ENCODE measurements at regions not wholly inside any gene's neighbourhood (a gene's known extent, or its start where the extent isn't known, plus 50 kb on each side); places are given as distances from the start of the nearest gene placed in this dataset.

DNA sequence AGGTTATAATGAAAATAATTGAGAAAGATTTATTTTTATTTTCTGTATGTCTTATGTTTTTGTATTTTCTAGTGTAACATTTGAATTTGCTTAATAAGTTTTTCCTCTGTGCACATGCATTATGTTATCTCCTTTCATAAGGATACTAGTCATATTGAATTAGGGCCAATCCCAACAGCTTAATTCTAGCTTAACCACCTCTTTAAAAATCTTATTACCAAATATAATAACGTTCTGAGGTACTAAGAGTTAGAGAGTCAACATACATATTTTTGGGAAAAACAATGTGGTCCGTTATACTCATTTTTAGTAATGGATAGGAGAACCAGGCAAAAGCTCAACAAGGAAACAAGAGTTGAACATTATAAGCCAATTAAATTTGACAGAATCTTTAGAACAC is 845.6 kb upstream of the SEL1L start:
- no peaks in the 10 kb centered on the region for H3K36me3 ChIP-seq (ENCODE audit: control insufficient read depth in 2 of 3, insufficient read depth in 3 of 3, low read length in 3 of 3)
- no peak overlapping the region for H3K4me3 Mint-ChIP-seq
- POLR2A ChIA-PET = no interaction called here
- intact Hi-C loops (cut with micrococcal nuclease) = no loop called here
- no peak for ATAC-seq
- no peak overlapping the region for H3K27ac Mint-ChIP-seq
- no peaks in the 10 kb centered on the region for H3K36me3 Mint-ChIP-seq
- H3K4me1 ChIP-seq (ENCODE audit: control insufficient read depth in 2 of 2, insufficient read depth in 2 of 2, low read length in 2 of 2) = no peaks in the 10 kb centered on the region
- no peaks in the 10 kb centered on the region for H3K4me1 Mint-ChIP-seq
- H3K9me3 ChIP-seq (ENCODE audit: control insufficient read depth in 2 of 3, low read length in 3 of 3) = no peaks in the 10 kb centered on the region
- peaks cover 0 to 23% (median 13%) of the 10 kb centered on the region in 11 donors for H3K9me3 Mint-ChIP-seq
- no peaks in the 10 kb centered on the region for H3K27me3 ChIP-seq (ENCODE audit: control insufficient read depth in 2 of 2, insufficient read depth in 2 of 2, low read length in 2 of 2)
- H3K27me3 Mint-ChIP-seq = no peaks in the 10 kb centered on the region
- DNase-seq = no peak
- no peak overlapping the region for H3K4me3 ChIP-seq (ENCODE audit: low read length)
- CTCF ChIA-PET = no interaction called here
- no peak overlapping the region for H3K27ac ChIP-seq (ENCODE audit: low read depth, low read length)

DNA sequence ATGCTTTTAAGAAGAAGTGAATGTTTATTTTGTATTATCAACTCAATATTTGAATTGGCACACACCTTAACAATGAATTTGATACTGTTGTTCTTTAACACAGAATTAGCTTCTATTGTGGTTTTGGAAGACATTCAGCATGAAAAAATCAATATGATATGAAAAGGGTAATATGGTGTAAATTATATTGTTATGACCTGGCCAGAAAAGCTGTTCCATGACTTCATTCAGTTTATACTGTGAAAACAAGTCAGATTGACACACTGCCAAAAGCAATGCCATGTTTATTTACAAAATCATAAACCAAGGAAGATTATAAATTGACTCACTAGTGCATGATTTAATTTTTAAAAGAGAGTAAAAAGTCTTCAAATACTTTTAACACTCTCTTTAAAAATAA is 851.4 kb upstream of the SEL1L start:
- CTCF ChIA-PET = no interaction called here
- ATAC-seq = no peak
- no peak overlapping the region for H3K4me3 Mint-ChIP-seq
- no peaks in the 10 kb centered on the region for H3K4me1 Mint-ChIP-seq
- intact Hi-C loops (cut with micrococcal nuclease) = no loop called here
- peaks cover 0 to 22% (median 9%) of the 10 kb centered on the region in 11 donors for H3K9me3 Mint-ChIP-seq
- Histone ChIP-seq H3K9me3 (ENCODE audit: control insufficient read depth in 2 of 3, low read length in 3 of 3) (no peaks in the 10 kb centered on the region), H3K27me3 (ENCODE audit: control insufficient read depth in 2 of 2, insufficient read depth in 2 of 2, low read length in 2 of 2) (no peaks in the 10 kb centered on the region), H3K4me3 (ENCODE audit: low read length) (no peak overlapping the region), H3K27ac (ENCODE audit: low read depth, low read length) (no peak overlapping the region), H3K4me1 (ENCODE audit: control insufficient read depth in 2 of 2, insufficient read depth in 2 of 2, low read length in 2 of 2) (no peaks in the 10 kb centered on the region), H3K36me3 (ENCODE audit: control insufficient read depth in 2 of 3, insufficient read depth in 3 of 3, low read length in 3 of 3) (no peaks in the 10 kb centered on the region)
- no peak for DNase-seq
- no peak overlapping the region for H3K27ac Mint-ChIP-seq
- no peaks in the 10 kb centered on the region for H3K36me3 Mint-ChIP-seq
- H3K27me3 Mint-ChIP-seq = no peaks in the 10 kb centered on the region
- POLR2A ChIA-PET = no interaction called here

DNA sequence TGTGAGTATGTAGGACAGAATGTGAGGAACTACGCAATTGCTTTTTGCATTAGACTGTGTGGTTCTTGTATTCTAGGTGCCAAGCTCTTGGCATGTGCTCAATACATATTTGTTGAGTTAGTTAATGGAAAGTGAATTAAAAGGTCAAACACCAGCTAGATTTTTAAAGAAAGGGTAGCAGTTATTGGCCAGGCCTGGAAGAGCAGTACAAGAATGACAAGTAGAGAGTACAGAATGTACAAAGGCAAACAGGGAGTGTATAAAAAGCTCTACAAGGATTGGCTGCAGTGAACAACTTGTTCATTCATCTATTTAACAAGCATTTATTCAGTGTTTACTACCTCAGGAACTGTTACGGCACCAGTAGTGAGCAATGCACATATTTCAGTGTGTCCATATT is 854.0 kb upstream of the SEL1L start:
- ATAC-seq (no peak), DNase-seq (no peak)
- H3K4me1 ChIP-seq (ENCODE audit: control insufficient read depth in 2 of 2, insufficient read depth in 2 of 2, low read length in 2 of 2) = no peaks in the 10 kb centered on the region
- H3K36me3 ChIP-seq (ENCODE audit: control insufficient read depth in 2 of 3, insufficient read depth in 3 of 3, low read length in 3 of 3) = no peaks in the 10 kb centered on the region
- no peaks in the 10 kb centered on the region for H3K27me3 Mint-ChIP-seq
- no peaks in the 10 kb centered on the region for H3K27me3 ChIP-seq (ENCODE audit: control insufficient read depth in 2 of 2, insufficient read depth in 2 of 2, low read length in 2 of 2)
- H3K9me3 Mint-ChIP-seq = peaks cover 0 to 15% (median 9%) of the 10 kb centered on the region in 11 donors
- no peaks in the 10 kb centered on the region for H3K4me1 Mint-ChIP-seq
- H3K4me3 Mint-ChIP-seq = no peak overlapping the region
- no peaks in the 10 kb centered on the region for H3K36me3 Mint-ChIP-seq
- CTCF ChIA-PET = no interaction called here
- H3K27ac Mint-ChIP-seq = no peak overlapping the region
- no peak overlapping the region for H3K4me3 ChIP-seq (ENCODE audit: low read length)
- POLR2A ChIA-PET = no interaction called here
- no peak overlapping the region for H3K27ac ChIP-seq (ENCODE audit: low read depth, low read length)
- H3K9me3 ChIP-seq (ENCODE audit: control insufficient read depth in 2 of 3, low read length in 3 of 3) = no peaks in the 10 kb centered on the region
- intact Hi-C loops (cut with micrococcal nuclease) = no loop called here

DNA sequence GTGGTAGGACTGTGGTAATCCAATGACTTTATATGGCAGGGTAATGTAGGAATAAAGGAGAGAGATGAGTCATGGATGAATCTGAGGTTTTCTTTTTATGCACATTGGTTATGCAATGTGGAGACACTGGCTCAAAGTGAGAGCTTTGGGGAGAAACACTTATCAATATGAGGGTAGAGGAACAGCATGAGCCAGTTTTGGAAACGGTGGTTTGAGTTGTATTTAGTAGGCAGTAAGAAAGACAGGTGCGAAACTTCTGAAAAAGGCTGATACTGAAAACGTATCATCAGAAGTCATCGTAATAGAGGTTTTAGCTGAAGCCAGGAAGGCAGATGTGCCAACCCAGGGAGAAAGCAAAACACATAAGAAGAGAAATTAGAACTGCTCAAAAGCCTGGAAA is 854.8 kb upstream of the SEL1L start:
- Mint-ChIP-seq H3K36me3 (no peaks in the 10 kb centered on the region), H3K27ac (no peak overlapping the region), H3K9me3 (peaks cover 0 to 15% (median 9%) of the 10 kb centered on the region in 11 donors), H3K4me3 (no peak overlapping the region), H3K27me3 (no peaks in the 10 kb centered on the region), H3K4me1 (no peaks in the 10 kb centered on the region)
- no peak overlapping the region for H3K4me3 ChIP-seq (ENCODE audit: low read length)
- ChIA-PET CTCF (no interaction called here), POLR2A (no interaction called here)
- no peaks in the 10 kb centered on the region for H3K27me3 ChIP-seq (ENCODE audit: control insufficient read depth in 2 of 2, insufficient read depth in 2 of 2, low read length in 2 of 2)
- intact Hi-C loops (cut with micrococcal nuclease) = no loop called here
- no peak overlapping the region for H3K27ac ChIP-seq (ENCODE audit: low read depth, low read length)
- H3K36me3 ChIP-seq (ENCODE audit: control insufficient read depth in 2 of 3, insufficient read depth in 3 of 3, low read length in 3 of 3) = no peaks in the 10 kb centered on the region
- H3K9me3 ChIP-seq (ENCODE audit: control insufficient read depth in 2 of 3, low read length in 3 of 3) = no peaks in the 10 kb centered on the region
- H3K4me1 ChIP-seq (ENCODE audit: control insufficient read depth in 2 of 2, insufficient read depth in 2 of 2, low read length in 2 of 2) = no peaks in the 10 kb centered on the region
- no peak for ATAC-seq
- no peak for DNase-seq

DNA sequence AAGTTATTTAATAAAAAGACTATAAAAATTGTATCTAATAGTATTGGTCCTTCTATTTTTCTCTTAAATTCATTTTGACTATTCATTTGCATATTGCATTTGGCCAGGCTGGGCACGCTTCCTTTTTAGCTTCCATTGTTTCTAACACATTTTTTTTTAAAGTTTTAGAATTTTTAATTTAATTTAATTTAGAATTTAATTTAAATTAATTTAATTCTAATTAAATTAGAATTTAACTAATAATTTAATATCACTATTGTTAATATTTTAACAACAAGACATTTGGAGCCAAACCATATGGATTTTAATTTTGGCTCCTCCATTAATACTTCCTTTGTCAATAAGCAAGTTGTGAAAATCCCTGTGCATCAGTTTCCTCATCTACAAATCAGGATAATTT is 856.9 kb upstream of the SEL1L start:
- no peak overlapping the region for H3K4me3 Mint-ChIP-seq
- CTCF ChIA-PET = no interaction called here

DNA sequence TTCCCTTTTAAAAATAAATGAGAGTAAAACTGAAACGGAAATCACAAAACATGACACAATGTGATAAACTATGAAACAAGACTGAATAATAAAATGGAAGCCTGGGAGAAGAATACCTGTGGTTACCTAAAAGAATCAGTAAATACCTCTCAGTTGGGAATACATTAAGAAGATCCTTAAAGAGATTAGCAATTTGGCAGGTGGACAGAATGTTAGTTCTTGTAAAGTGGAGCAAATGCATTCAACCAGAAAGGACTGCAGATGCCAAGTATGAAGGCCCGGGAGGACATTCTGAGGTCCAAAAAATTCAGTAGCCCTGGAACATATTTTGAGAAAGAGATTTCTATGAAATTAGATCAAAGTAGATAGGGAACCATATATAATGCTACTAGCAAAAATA is 861.3 kb upstream of the SEL1L start:
- DNase-seq = no peak
- Mint-ChIP-seq H3K4me1 (no peaks in the 10 kb centered on the region), H3K9me3 (peaks cover 0 to 16% (median 6%) of the 10 kb centered on the region in 11 donors), H3K36me3 (peaks cover 0 to 4% (median 0%) of the 10 kb centered on the region in 5 donors), H3K27me3 (no peaks in the 10 kb centered on the region), H3K27ac (no peak overlapping the region), H3K4me3 (no peak overlapping the region)
- ATAC-seq = no peak
- H3K4me3 ChIP-seq (ENCODE audit: low read length) = no peak overlapping the region
- no peak overlapping the region for H3K27ac ChIP-seq (ENCODE audit: low read depth, low read length)
- intact Hi-C loops (cut with micrococcal nuclease) = no loop called here
- no peaks in the 10 kb centered on the region for H3K36me3 ChIP-seq (ENCODE audit: control insufficient read depth in 2 of 3, insufficient read depth in 3 of 3, low read length in 3 of 3)
- ChIA-PET CTCF (no interaction called here), POLR2A (no interaction called here)
- no peaks in the 10 kb centered on the region for H3K4me1 ChIP-seq (ENCODE audit: control insufficient read depth in 2 of 2, insufficient read depth in 2 of 2, low read length in 2 of 2)
- no peaks in the 10 kb centered on the region for H3K27me3 ChIP-seq (ENCODE audit: control insufficient read depth in 2 of 2, insufficient read depth in 2 of 2, low read length in 2 of 2)
- no peaks in the 10 kb centered on the region for H3K9me3 ChIP-seq (ENCODE audit: control insufficient read depth in 2 of 3, low read length in 3 of 3)

More for the DNA sequence above, 856.9 kb upstream of the SEL1L start:
- Histone ChIP-seq H3K27me3 (ENCODE audit: control insufficient read depth in 2 of 2, insufficient read depth in 2 of 2, low read length in 2 of 2) (no peaks in the 10 kb centered on the region), H3K36me3 (ENCODE audit: control insufficient read depth in 2 of 3, insufficient read depth in 3 of 3, low read length in 3 of 3) (no peaks in the 10 kb centered on the region), H3K27ac (ENCODE audit: low read depth, low read length) (no peak overlapping the region), H3K4me3 (ENCODE audit: low read length) (no peak overlapping the region), H3K9me3 (ENCODE audit: control insufficient read depth in 2 of 3, low read length in 3 of 3) (no peaks in the 10 kb centered on the region), H3K4me1 (ENCODE audit: control insufficient read depth in 2 of 2, insufficient read depth in 2 of 2, low read length in 2 of 2) (no peaks in the 10 kb centered on the region)
- DNase-seq (no peak), ATAC-seq (no peak)
- intact Hi-C loops (cut with micrococcal nuclease) = no loop called here
- POLR2A ChIA-PET = no interaction called here
- Mint-ChIP-seq H3K4me1 (no peaks in the 10 kb centered on the region), H3K9me3 (peaks cover 2 to 16% (median 9%) of the 10 kb centered on the region in 11 donors), H3K27me3 (no peaks in the 10 kb centered on the region), H3K27ac (no peak overlapping the region), H3K36me3 (no peaks in the 10 kb centered on the region)

DNA sequence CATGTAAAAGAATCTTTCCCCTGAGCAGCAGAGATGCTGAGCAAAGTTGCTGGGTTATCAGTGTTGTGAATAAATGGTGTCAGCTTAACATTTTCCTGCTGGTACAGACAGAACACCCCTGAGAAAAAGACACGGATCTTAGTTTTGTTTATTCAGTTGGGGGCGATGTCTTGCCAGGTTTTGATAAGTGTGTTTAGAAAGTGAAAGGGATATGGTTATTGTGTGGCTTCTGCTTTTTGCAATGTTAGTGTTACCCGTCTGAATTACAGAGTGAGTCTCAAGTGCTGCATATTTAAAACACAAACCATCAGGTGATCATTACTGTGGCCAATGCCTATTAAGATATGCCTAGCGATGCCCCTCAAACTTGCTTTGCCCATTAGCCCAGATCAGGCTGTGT is 864.6 kb upstream of the SEL1L start:
- DNase-seq (no peak), ATAC-seq (no peak)
- intact Hi-C loops (cut with micrococcal nuclease) = no loop called here
- Histone ChIP-seq H3K4me3 (ENCODE audit: low read length) (no peak overlapping the region), H3K9me3 (ENCODE audit: control insufficient read depth in 2 of 3, low read length in 3 of 3) (no peaks in the 10 kb centered on the region), H3K27me3 (ENCODE audit: control insufficient read depth in 2 of 2, insufficient read depth in 2 of 2, low read length in 2 of 2) (no peaks in the 10 kb centered on the region), H3K27ac (ENCODE audit: low read depth, low read length) (no peak overlapping the region), H3K4me1 (ENCODE audit: control insufficient read depth in 2 of 2, insufficient read depth in 2 of 2, low read length in 2 of 2) (no peaks in the 10 kb centered on the region), H3K36me3 (ENCODE audit: control insufficient read depth in 2 of 3, insufficient read depth in 3 of 3, low read length in 3 of 3) (no peaks in the 10 kb centered on the region)
- Mint-ChIP-seq H3K27me3 (no peaks in the 10 kb centered on the region), H3K9me3 (peaks cover 0 to 22% (median 8%) of the 10 kb centered on the region in 11 donors), H3K4me3 (no peak overlapping the region), H3K27ac (no peak overlapping the region), H3K36me3 (peaks cover 0 to 4% (median 0%) of the 10 kb centered on the region in 5 donors), H3K4me1 (no peaks in the 10 kb centered on the region)
- CTCF ChIA-PET = no interaction called here
- POLR2A ChIA-PET = no interaction called here

Data from naive thymus-derived CD4-positive, alpha-beta T cell (primary cell).